ENCODE measurements at regions not wholly inside any gene's neighbourhood (a gene's known extent, or its start where the extent isn't known, plus 50 kb on each side); places are given as distances from the start of the nearest gene placed in this dataset.

GRCh38 chr6:121896363-121896762 is 460.9 kb downstream of the GJA1 start:
- no peaks in the 10 kb centered on the region for H3K4me1 ChIP-seq
- H3K36me3 ChIP-seq (ENCODE audit: control insufficient read depth, insufficient read depth, low read length): no peaks in the 10 kb centered on the region
- no peak for TF ChIP-seq CTCF (IDR thresholded peaks at IDR 0.05)
- H3K9me3 ChIP-seq (ENCODE audit: control insufficient read depth, low read length): no peaks in the 10 kb centered on the region
- no peak overlapping the region for H2AFZ ChIP-seq
- no peaks in the 10 kb centered on the region for H3K27me3 ChIP-seq (ENCODE audit: control insufficient read depth, insufficient read depth, low read length)
- H3K27ac ChIP-seq: no peak overlapping the region
- no peak overlapping the region for H3K4me2 ChIP-seq (ENCODE audit: low read length)
- no peaks in the 10 kb centered on the region for H3K79me2 ChIP-seq
- H3K4me3 ChIP-seq (ENCODE audit: low read depth, low read length): no peak overlapping the region
- no peak overlapping the region for H3K9ac ChIP-seq

GRCh38 chr6:121896771-121897170 is 461.3 kb downstream of the GJA1 start:
- H2AFZ ChIP-seq: no peak overlapping the region
- no peaks in the 10 kb centered on the region for H3K9me3 ChIP-seq (ENCODE audit: control insufficient read depth, low read length)

GRCh38 chr6:121897337-121897760 is 461.9 kb downstream of the GJA1 start:
- H3K9ac ChIP-seq: no peak overlapping the region
- H3K9me3 ChIP-seq (ENCODE audit: control insufficient read depth, low read length): no peaks in the 10 kb centered on the region
- H3K79me2 ChIP-seq: no peaks in the 10 kb centered on the region
- H3K4me3 ChIP-seq (ENCODE audit: low read depth, low read length): no peak overlapping the region
- H3K27me3 ChIP-seq (ENCODE audit: control insufficient read depth, insufficient read depth, low read length): no peaks in the 10 kb centered on the region
- no peaks in the 10 kb centered on the region for H3K36me3 ChIP-seq (ENCODE audit: control insufficient read depth, insufficient read depth, low read length)
- H3K4me1 ChIP-seq: no peaks in the 10 kb centered on the region
- no peak overlapping the region for H2AFZ ChIP-seq
- no peak for TF ChIP-seq CTCF (IDR thresholded peaks at IDR 0.05)
- no peak overlapping the region for H3K27ac ChIP-seq
- H3K4me2 ChIP-seq (ENCODE audit: low read length): peak overlapping the region; percentile 33

More at GRCh38 chr6:121896771-121897170, 461.3 kb downstream of the GJA1 start:
- no peaks in the 10 kb centered on the region for H3K36me3 ChIP-seq (ENCODE audit: control insufficient read depth, insufficient read depth, low read length)
- no peaks in the 10 kb centered on the region for H3K27me3 ChIP-seq (ENCODE audit: control insufficient read depth, insufficient read depth, low read length)
- H3K4me1 ChIP-seq: no peaks in the 10 kb centered on the region
- H3K4me3 ChIP-seq (ENCODE audit: low read depth, low read length): no peak overlapping the region
- H3K27ac ChIP-seq: no peak overlapping the region
- TF ChIP-seq CTCF (IDR thresholded peaks at IDR 0.05): no peak
- H3K79me2 ChIP-seq: no peaks in the 10 kb centered on the region
- H3K4me2 ChIP-seq (ENCODE audit: low read length): no peak overlapping the region
- H3K9ac ChIP-seq: no peak overlapping the region

- Histone ChIP-seq H3K27ac (no peak overlapping the region), H2AFZ (no peak overlapping the region), H3K36me3 (ENCODE audit: control insufficient read depth, insufficient read depth, low read length) (no peaks in the 10 kb centered on the region), H3K27me3 (ENCODE audit: control insufficient read depth, insufficient read depth, low read length) (no peaks in the 10 kb centered on the region), H3K9me3 (ENCODE audit: control insufficient read depth, low read length) (no peaks in the 10 kb centered on the region), H3K4me2 (ENCODE audit: low read length) (no peak overlapping the region), H3K4me3 (ENCODE audit: low read depth, low read length) (no peak overlapping the region), H3K9ac (no peak overlapping the region), H3K4me1 (no peaks in the 10 kb centered on the region), H3K79me2 (no peaks in the 10 kb centered on the region)
- TF ChIP-seq CTCF (IDR thresholded peaks at IDR 0.05): no peak
These were observed 466.0 kb downstream of the GJA1 start for GRCh38 chr6:121901432-121901831.

GRCh38 chr6:121904559-121904958 is 469.1 kb downstream of the GJA1 start:
- no peaks in the 10 kb centered on the region for H3K4me1 ChIP-seq
- no peak overlapping the region for H3K9ac ChIP-seq
- no peak overlapping the region for H3K27ac ChIP-seq
- no peaks in the 10 kb centered on the region for H3K9me3 ChIP-seq (ENCODE audit: control insufficient read depth, low read length)
- H3K36me3 ChIP-seq (ENCODE audit: control insufficient read depth, insufficient read depth, low read length): no peaks in the 10 kb centered on the region
- H3K79me2 ChIP-seq: no peaks in the 10 kb centered on the region
- no peak overlapping the region for H3K4me2 ChIP-seq (ENCODE audit: low read length)
- no peak for TF ChIP-seq CTCF (IDR thresholded peaks at IDR 0.05)
- H3K4me3 ChIP-seq (ENCODE audit: low read depth, low read length): no peak overlapping the region
- H3K27me3 ChIP-seq (ENCODE audit: control insufficient read depth, insufficient read depth, low read length): no peaks in the 10 kb centered on the region
- no peak overlapping the region for H2AFZ ChIP-seq

Measured in parathyroid adenoma (tissue), 2 donors.